ENCODE measurements at regions not wholly inside any gene's neighbourhood (a gene's known extent, or its start where the extent isn't known, plus 50 kb on each side); places are given as distances from the start of the nearest gene placed in this dataset.

- H4K5ac ChIP-seq (ENCODE audit: low read depth, low read length): no peak overlapping the region
- in situ Hi-C loops (cut with MboI; ENCODE audit: low sequenced_read_pairs) (no loop called here), intact Hi-C loops (cut with micrococcal nuclease) (no loop called here), dilution Hi-C loops (cut with HindIII; ENCODE audit: low sequenced_read_pairs, unreplicated experiment) (no loop called here)
- H3K9ac ChIP-seq (ENCODE audit: low read depth, low read length): no peak overlapping the region
- H3K18ac ChIP-seq (ENCODE audit: low read depth, low read length): no peak overlapping the region
- no peak overlapping the region for H3K4me2 ChIP-seq (ENCODE audit: low read depth, low read length)
- ChIA-PET POLR2A (ENCODE audit: unreplicated experiment) (no interaction called here), CTCF (no interaction called here)
- H4K8ac ChIP-seq (ENCODE audit: low read depth in 2 of 2, low read length in 2 of 2): no peak overlapping the region
- no peak overlapping the region for H2BK120ac ChIP-seq (ENCODE audit: low read depth, low read length)
- DNase-seq (no peak), ATAC-seq (ENCODE audit: low read depth) (no peak)
- no peaks in the 10 kb centered on the region for H4K20me1 ChIP-seq (ENCODE audit: insufficient read depth, low read length)
- H4K91ac ChIP-seq (ENCODE audit: insufficient read depth, low read depth, low read length): no peak overlapping the region
- H3K27ac ChIP-seq (ENCODE audit: insufficient read depth, low read length): no peak overlapping the region
- H3K79me1 ChIP-seq (ENCODE audit: low read depth in 1 of 2, low read length in 2 of 2): no peaks in the 10 kb centered on the region
- H3K36me3 ChIP-seq (ENCODE audit: control insufficient read depth, insufficient read depth, low read length): no peaks in the 10 kb centered on the region
- no peak overlapping the region for H3K4ac ChIP-seq (ENCODE audit: low read depth, low read length)
- no peak overlapping the region for H2AK5ac ChIP-seq (ENCODE audit: low read depth, low read length)
- TF ChIP-seq ELK1 (IDR thresholded peaks at IDR 0.05; ENCODE audit: borderline replicate concordance, low read depth, low read length): no peak
- TF ChIP-seq FOS (IDR thresholded peaks at IDR 0.05; ENCODE audit: low read depth, low read length): no peak
- TF ChIP-seq RFX5 (IDR thresholded peaks at IDR 0.05; ENCODE audit: low read depth, low read length): no peak
- no peak for TF ChIP-seq POLR2A (IDR thresholded peaks at IDR 0.05; ENCODE audit: low read depth, low read length)
- TF ChIP-seq USF2 (IDR thresholded peaks at IDR 0.05; ENCODE audit: low read depth, low read length): no peak
- TF ChIP-seq, protein P1, sequence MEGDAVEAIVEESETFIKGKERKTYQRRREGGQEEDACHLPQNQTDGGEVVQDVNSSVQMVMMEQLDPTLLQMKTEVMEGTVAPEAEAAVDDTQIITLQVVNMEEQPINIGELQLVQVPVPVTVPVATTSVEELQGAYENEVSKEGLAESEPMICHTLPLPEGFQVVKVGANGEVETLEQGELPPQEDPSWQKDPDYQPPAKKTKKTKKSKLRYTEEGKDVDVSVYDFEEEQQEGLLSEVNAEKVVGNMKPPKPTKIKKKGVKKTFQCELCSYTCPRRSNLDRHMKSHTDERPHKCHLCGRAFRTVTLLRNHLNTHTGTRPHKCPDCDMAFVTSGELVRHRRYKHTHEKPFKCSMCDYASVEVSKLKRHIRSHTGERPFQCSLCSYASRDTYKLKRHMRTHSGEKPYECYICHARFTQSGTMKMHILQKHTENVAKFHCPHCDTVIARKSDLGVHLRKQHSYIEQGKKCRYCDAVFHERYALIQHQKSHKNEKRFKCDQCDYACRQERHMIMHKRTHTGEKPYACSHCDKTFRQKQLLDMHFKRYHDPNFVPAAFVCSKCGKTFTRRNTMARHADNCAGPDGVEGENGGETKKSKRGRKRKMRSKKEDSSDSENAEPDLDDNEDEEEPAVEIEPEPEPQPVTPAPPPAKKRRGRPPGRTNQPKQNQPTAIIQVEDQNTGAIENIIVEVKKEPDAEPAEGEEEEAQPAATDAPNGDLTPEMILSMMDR (conservative IDR thresholded peaks at IDR 0.05; ENCODE audit: low read depth, low read length): no peak
- no peak for TF ChIP-seq RAD21 (IDR thresholded peaks at IDR 0.05; ENCODE audit: low read length)
- no peak for TF ChIP-seq RCOR1 (IDR thresholded peaks at IDR 0.05; ENCODE audit: insufficient replicate concordance, low read length)
- no peak for TF ChIP-seq MXI1 (IDR thresholded peaks at IDR 0.05; ENCODE audit: borderline replicate concordance, low read depth, low read length)
- no peak for TF ChIP-seq BHLHE40 (IDR thresholded peaks at IDR 0.05; ENCODE audit: low read depth, low read length)
- no peak for TF ChIP-seq CHD1 (IDR thresholded peaks at IDR 0.05; ENCODE audit: low read depth, low read length)
- no peak for TF ChIP-seq SMC3 (IDR thresholded peaks at IDR 0.05; ENCODE audit: low read depth, low read length)
- TF ChIP-seq MAZ (IDR thresholded peaks at IDR 0.05; ENCODE audit: borderline replicate concordance, low read depth, low read length): no peak
- TF ChIP-seq NFE2L2 (IDR thresholded peaks at IDR 0.05; ENCODE audit: low read depth, low read length): no peak
- no peak for TF ChIP-seq CEBPB (IDR thresholded peaks at IDR 0.05; ENCODE audit: low read depth, low read length)
- TF ChIP-seq MAFK (IDR thresholded peaks at IDR 0.05; ENCODE audit: low read depth, low read length): no peak
- no peaks in the 10 kb centered on the region for H3K4me1 ChIP-seq (ENCODE audit: control insufficient read depth, insufficient read depth, low read length)
- H3K56ac ChIP-seq (ENCODE audit: extremely low read depth, insufficient read depth, low read length): no peak overlapping the region
- no peak overlapping the region for H2BK20ac ChIP-seq (ENCODE audit: low read depth, low read length)
- no peak overlapping the region for H3K14ac ChIP-seq (replicated peaks; ENCODE audit: low read depth, low read length)
- no peak overlapping the region for H3K23ac ChIP-seq (ENCODE audit: low read depth, low read length)
- H3K4me3 ChIP-seq (ENCODE audit: insufficient read depth, low read depth, low read length): no peak overlapping the region
- no peaks in the 10 kb centered on the region for H3K9me1 ChIP-seq (ENCODE audit: insufficient read depth, low read length)
- no TSS peak for BruUV-seq (replicated peaks)
- no peak overlapping the region for H2AK9ac ChIP-seq (replicated peaks; ENCODE audit: low read depth, low read length, poor library complexity)
- H3K9me3 ChIP-seq (ENCODE audit: control insufficient read depth, insufficient read depth, low read length): 0 out of 2 replicates have a peak, but pooled peaks cover 2% of the 10 kb centered on the region
- H2BK5ac ChIP-seq (ENCODE audit: low read depth, low read length, poor library complexity, severe bottlenecking): no peak overlapping the region
- no peak overlapping the region for H2BK15ac ChIP-seq (ENCODE audit: low read depth, low read length)
- H2AFZ ChIP-seq (replicated peaks; ENCODE audit: low read length, poor library complexity): no peak overlapping the region
- WGBS, 2 experiments (ENCODE audit: extremely low coverage in 2 of 2, insufficient read length in 1 of 2): 20% methylated on average over 1 of the region's 3 CpGs; no CpG with 5 or more reads in 1 of the 2 experiments
- no peaks in the 10 kb centered on the region for H3K27me3 ChIP-seq (ENCODE audit: control insufficient read depth, insufficient read depth, low read length)
Measured at GRCh38 chr4:10345381-10345784, 111.8 kb downstream of the ZNF518B start.
